ENCODE measurements at regions not wholly inside any gene's neighbourhood (a gene's known extent, or its start where the extent isn't known, plus 50 kb on each side); places are given as distances from the start of the nearest gene placed in this dataset.

DNA sequence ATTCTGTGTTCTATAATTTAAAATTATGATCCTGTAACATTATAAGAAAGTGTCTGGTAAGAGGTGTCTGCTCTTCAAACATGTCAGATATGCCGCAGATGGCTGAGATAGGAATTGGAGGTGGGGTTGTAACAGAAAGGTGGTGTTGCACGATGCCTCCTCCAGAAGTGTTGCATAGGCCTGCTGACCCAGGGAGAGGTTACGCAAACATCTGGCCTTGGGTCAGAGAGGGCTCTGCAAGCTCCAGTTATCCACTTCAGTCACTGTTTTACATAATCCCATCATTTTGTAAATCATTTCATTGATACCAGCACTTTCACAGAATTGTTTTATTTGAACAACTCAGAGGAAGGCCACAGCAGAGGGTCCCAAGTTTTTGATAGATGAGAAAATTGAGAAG is 256.5 kb downstream of the OSR1 start:
- no peaks in the 10 kb centered on the region for H3K79me2 ChIP-seq (ENCODE audit: insufficient read depth, low read length)
- H3K36me3 ChIP-seq (ENCODE audit: insufficient read depth, low read length): no peaks in the 10 kb centered on the region
- H2AFZ ChIP-seq (ENCODE audit: low read depth, low read length): no peak overlapping the region
- no peak overlapping the region for H3K4me2 ChIP-seq (ENCODE audit: insufficient read depth, low read length)
- ATAC-seq (ENCODE audit: insufficient read depth, low read depth) (no peak), DNase-seq (no peak)
- no peaks in the 10 kb centered on the region for H4K20me1 ChIP-seq (ENCODE audit: insufficient read depth, low read length)
- H3K4me1 ChIP-seq (ENCODE audit: insufficient read depth, low read length): no peaks in the 10 kb centered on the region
- H3K4me3 ChIP-seq (ENCODE audit: low read depth in 1 of 2, low read length in 2 of 2): no peak overlapping the region
- no peak for TF ChIP-seq EZH2 (IDR thresholded peaks at IDR 0.05; ENCODE audit: borderline replicate concordance, low read depth, low read length, severe bottlenecking)
- TF ChIP-seq, protein P1, sequence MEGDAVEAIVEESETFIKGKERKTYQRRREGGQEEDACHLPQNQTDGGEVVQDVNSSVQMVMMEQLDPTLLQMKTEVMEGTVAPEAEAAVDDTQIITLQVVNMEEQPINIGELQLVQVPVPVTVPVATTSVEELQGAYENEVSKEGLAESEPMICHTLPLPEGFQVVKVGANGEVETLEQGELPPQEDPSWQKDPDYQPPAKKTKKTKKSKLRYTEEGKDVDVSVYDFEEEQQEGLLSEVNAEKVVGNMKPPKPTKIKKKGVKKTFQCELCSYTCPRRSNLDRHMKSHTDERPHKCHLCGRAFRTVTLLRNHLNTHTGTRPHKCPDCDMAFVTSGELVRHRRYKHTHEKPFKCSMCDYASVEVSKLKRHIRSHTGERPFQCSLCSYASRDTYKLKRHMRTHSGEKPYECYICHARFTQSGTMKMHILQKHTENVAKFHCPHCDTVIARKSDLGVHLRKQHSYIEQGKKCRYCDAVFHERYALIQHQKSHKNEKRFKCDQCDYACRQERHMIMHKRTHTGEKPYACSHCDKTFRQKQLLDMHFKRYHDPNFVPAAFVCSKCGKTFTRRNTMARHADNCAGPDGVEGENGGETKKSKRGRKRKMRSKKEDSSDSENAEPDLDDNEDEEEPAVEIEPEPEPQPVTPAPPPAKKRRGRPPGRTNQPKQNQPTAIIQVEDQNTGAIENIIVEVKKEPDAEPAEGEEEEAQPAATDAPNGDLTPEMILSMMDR (IDR thresholded peaks at IDR 0.05; ENCODE audit: borderline replicate concordance, extremely low read depth, low read length, poor library complexity, severe bottlenecking): no peak
- H3K27ac ChIP-seq (ENCODE audit: low read length): no peak overlapping the region
- no peaks in the 10 kb centered on the region for H3K9me3 ChIP-seq (ENCODE audit: insufficient read depth, low read length, severe bottlenecking)
- no peak overlapping the region for H3K9ac ChIP-seq (ENCODE audit: low read depth, low read length)
- H3K27me3 ChIP-seq (ENCODE audit: insufficient read depth, low read length, poor library complexity): no peaks in the 10 kb centered on the region

DNA sequence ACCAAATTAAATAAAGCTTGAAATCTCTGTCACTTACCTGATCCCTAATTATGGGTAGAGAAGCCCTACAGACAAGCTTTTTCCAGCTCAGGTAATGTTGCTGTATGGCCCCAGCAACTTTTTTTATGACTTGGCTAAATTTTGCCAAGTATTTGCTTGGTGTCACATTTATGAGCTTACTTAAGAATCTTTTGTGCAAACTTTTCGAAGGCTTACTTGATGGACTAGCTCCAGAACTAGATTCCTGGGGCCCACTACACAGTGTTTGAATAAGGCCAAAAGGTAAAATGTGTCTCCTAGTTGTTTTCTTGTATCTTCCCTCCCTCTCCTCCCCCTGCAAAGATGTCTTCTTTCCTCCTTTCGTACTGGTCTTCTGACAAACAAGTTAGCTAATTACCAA is 257.9 kb downstream of the OSR1 start:
- Histone ChIP-seq H3K27me3 (ENCODE audit: insufficient read depth, low read length, poor library complexity) (no peaks in the 10 kb centered on the region), H4K20me1 (ENCODE audit: insufficient read depth, low read length) (no peaks in the 10 kb centered on the region), H3K4me3 (ENCODE audit: low read depth in 1 of 2, low read length in 2 of 2) (no peak overlapping the region), H3K4me1 (ENCODE audit: insufficient read depth, low read length) (no peaks in the 10 kb centered on the region), H2AFZ (ENCODE audit: low read depth, low read length) (no peak overlapping the region), H3K4me2 (ENCODE audit: insufficient read depth, low read length) (no peak overlapping the region), H3K9me3 (ENCODE audit: insufficient read depth, low read length, severe bottlenecking) (no peaks in the 10 kb centered on the region), H3K27ac (ENCODE audit: low read length) (no peak overlapping the region), H3K36me3 (ENCODE audit: insufficient read depth, low read length) (no peaks in the 10 kb centered on the region), H3K79me2 (ENCODE audit: insufficient read depth, low read length) (no peaks in the 10 kb centered on the region), H3K9ac (ENCODE audit: low read depth, low read length) (no peak overlapping the region)
- no peak for TF ChIP-seq EZH2 (IDR thresholded peaks at IDR 0.05; ENCODE audit: borderline replicate concordance, low read depth, low read length, severe bottlenecking)
- TF ChIP-seq, protein P1 (IDR thresholded peaks at IDR 0.05; ENCODE audit: borderline replicate concordance, extremely low read depth, low read length, poor library complexity, severe bottlenecking): no peak
- no peak for DNase-seq
- no peak for ATAC-seq (ENCODE audit: insufficient read depth, low read depth)

DNA sequence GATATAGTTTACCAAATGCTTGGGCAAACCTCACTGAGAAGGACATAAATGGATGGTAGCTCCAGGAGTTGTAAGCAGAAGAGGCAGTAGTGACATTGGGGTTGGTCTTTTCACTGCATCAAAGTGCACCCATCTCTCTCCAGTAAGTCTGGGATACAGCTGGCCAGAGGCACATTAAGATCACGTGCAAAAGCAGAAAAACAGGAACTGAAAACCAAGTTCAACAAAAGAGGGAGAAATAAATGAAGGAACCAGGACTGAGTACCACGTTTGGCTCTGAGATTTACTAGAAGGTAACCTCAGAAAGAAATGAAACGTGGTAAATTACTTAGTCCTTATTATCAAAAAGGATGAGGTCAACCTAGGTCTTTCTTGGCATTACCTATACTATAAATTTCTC is 259.2 kb downstream of the OSR1 start:
- H3K27ac ChIP-seq (ENCODE audit: low read length): no peak overlapping the region
- H3K79me2 ChIP-seq (ENCODE audit: insufficient read depth, low read length): no peaks in the 10 kb centered on the region
- H3K36me3 ChIP-seq (ENCODE audit: insufficient read depth, low read length): no peaks in the 10 kb centered on the region
- TF ChIP-seq EZH2 (IDR thresholded peaks at IDR 0.05; ENCODE audit: borderline replicate concordance, low read depth, low read length, severe bottlenecking): no peak
- TF ChIP-seq, protein P1 (IDR thresholded peaks at IDR 0.05; ENCODE audit: borderline replicate concordance, extremely low read depth, low read length, poor library complexity, severe bottlenecking): no peak
- no peak overlapping the region for H3K4me2 ChIP-seq (ENCODE audit: insufficient read depth, low read length)
- no peaks in the 10 kb centered on the region for H3K4me1 ChIP-seq (ENCODE audit: insufficient read depth, low read length)
- DNase-seq (no peak), ATAC-seq (ENCODE audit: insufficient read depth, low read depth) (no peak)
- H3K27me3 ChIP-seq (ENCODE audit: insufficient read depth, low read length, poor library complexity): no peaks in the 10 kb centered on the region
- H3K4me3 ChIP-seq (ENCODE audit: low read depth in 1 of 2, low read length in 2 of 2): no peak overlapping the region
- H4K20me1 ChIP-seq (ENCODE audit: insufficient read depth, low read length): no peaks in the 10 kb centered on the region
- no peak overlapping the region for H3K9ac ChIP-seq (ENCODE audit: low read depth, low read length)
- H2AFZ ChIP-seq (ENCODE audit: low read depth, low read length): no peak overlapping the region
- H3K9me3 ChIP-seq (ENCODE audit: insufficient read depth, low read length, severe bottlenecking): no peaks in the 10 kb centered on the region
